ENCODE measurements at regions not wholly inside any gene's neighbourhood (a gene's known extent, or its start where the extent isn't known, plus 50 kb on each side); places are given as distances from the start of the nearest gene placed in this dataset.

DNA sequence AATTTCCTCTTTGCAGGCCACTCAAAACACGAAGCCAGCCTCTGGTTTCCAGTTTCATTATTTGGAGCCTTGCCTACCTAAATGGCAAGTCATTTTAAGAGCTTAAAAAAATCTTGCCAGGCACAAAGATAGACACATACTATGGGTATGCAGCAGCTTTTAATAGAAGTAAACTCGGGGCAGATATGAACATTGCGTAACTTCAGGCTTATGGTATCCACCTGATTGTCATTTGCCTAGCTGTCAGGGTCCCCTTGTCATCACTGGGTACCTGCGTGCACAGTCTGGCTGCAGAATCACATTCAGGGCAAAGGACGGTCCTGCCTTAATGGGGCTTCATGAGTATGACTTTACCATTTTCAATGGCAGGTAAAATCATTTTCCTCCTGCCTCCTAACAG is 466.1 kb upstream of the NRP1 start:
- H3K4ac ChIP-seq (replicated peaks; ENCODE audit: insufficient read length, low read depth, low read length): no peak overlapping the region
- 97% methylated on average over 5 of the region's 5 CpGs; no CpG with 5 or more reads in 1 of the 2 experiments for WGBS, 2 experiments (ENCODE audit: extremely low coverage in 1 of 2, insufficient coverage in 1 of 2, insufficient read length in 1 of 2, insufficient replicate concordance in 2 of 2, low coverage in 1 of 2, low lambda C conversion rate in 2 of 2, missing lambda C conversion rate in 1 of 2)
- H4K5ac ChIP-seq (ENCODE audit: insufficient read length, low read depth, low read length): no peak overlapping the region
- no peak overlapping the region; the same call in 1 of the 2 replicates for H3K18ac ChIP-seq (ENCODE audit: extremely low read depth, low read length)
- ChIA-PET CTCF (ENCODE audit: partially characterized antibody) (interaction anchor here (0.9 kb wide), 1 partner anchor 36 kb away, joined by 3 read pairs; no protein-coding TSS in a partner anchor), POLR2A (ENCODE audit: partially characterized antibody) (no interaction called here)
- H3K4me1 ChIP-seq (replicated peaks in 1 of 4; ENCODE audit: control insufficient read depth in 3 of 4, insufficient read depth in 4 of 4, low read length in 3 of 4): peaks cover 0 to 8% (median 0%) of the 10 kb centered on the region in 4 experiments; a peak in 1 of 7 replicates
- no peak overlapping the region for H4K8ac ChIP-seq (ENCODE audit: extremely low read depth, insufficient read depth, low read length)
- no peak overlapping the region for H3K4me2 ChIP-seq (ENCODE audit: insufficient read depth in 1 of 2, low read depth in 2 of 2, low read length in 2 of 2)
- no peaks in the 10 kb centered on the region for H3K36me3 ChIP-seq (ENCODE audit: control insufficient read depth in 2 of 4, insufficient read depth in 4 of 4, low read length in 3 of 4)
- H2AK5ac ChIP-seq (ENCODE audit: low read depth, low read length): no peak overlapping the region
- H2BK20ac ChIP-seq (ENCODE audit: low read length): no peak overlapping the region
- H4K91ac ChIP-seq (replicated peaks; ENCODE audit: insufficient read length, low read length): no peak overlapping the region
- H3K79me2 ChIP-seq (ENCODE audit: control insufficient read depth in 1 of 2, insufficient read depth in 2 of 2, low read length in 2 of 2): no peaks in the 10 kb centered on the region
- no peak overlapping the region for H3K56ac ChIP-seq (replicated peaks; ENCODE audit: insufficient read length, low read depth, low read length)
- no peak overlapping the region; the same call in 1 of the 2 replicates for H2BK12ac ChIP-seq (ENCODE audit: low read depth, low read length)
- H3K14ac ChIP-seq (ENCODE audit: insufficient read length): no peak overlapping the region
- no peaks in the 10 kb centered on the region for H3K79me1 ChIP-seq (ENCODE audit: low read depth, low read length)
- no peak overlapping the region for H2BK120ac ChIP-seq (replicated peaks; ENCODE audit: low read depth, low read length)
- no peak overlapping the region for H2BK5ac ChIP-seq (ENCODE audit: low read depth, low read length)
- no peak overlapping the region for H3K23ac ChIP-seq (ENCODE audit: insufficient read length)
- no peaks in the 10 kb centered on the region for H3K27me3 ChIP-seq (replicated peaks in 1 of 4; ENCODE audit: control insufficient read depth in 3 of 4, extremely low read depth in 1 of 4, insufficient read depth in 3 of 4, low read length in 3 of 4)
- H3K23me2 ChIP-seq (ENCODE audit: low read depth, low read length): no peaks in the 10 kb centered on the region
- H4K20me1 ChIP-seq (replicated peaks in 1 of 2; ENCODE audit: control insufficient read depth in 1 of 2, insufficient read depth in 2 of 2, low read length in 2 of 2): no peaks in the 10 kb centered on the region
- H3K9me3 ChIP-seq (ENCODE audit: insufficient read depth in 2 of 2, low read depth in 1 of 2, low read length in 1 of 2): no peaks in the 10 kb centered on the region
- no peak overlapping the region for H2BK15ac ChIP-seq (ENCODE audit: low read length)
- DNase-seq (ENCODE audit: low read depth in 1 of 2, low spot score in 2 of 2) (no peak), FAIRE-seq (no peak)
- no peak overlapping the region for H3K4me3 ChIP-seq (ENCODE audit: extremely low read depth in 1 of 4, insufficient read depth in 2 of 4, low read depth in 3 of 4, low read length in 4 of 4)
- no peak overlapping the region for H3K27ac ChIP-seq (ENCODE audit: low read depth, low read length)
- no peak overlapping the region for H3K9ac ChIP-seq (replicated peaks in 1 of 4; ENCODE audit: extremely low read depth in 1 of 4, low read depth in 3 of 4, low read length in 3 of 4)
- no peak overlapping the region for H2AFZ ChIP-seq (ENCODE audit: low read length)
- TF ChIP-seq ASH2L (IDR thresholded peaks at IDR 0.05; ENCODE audit: low read length) (no peak), RFX5 (IDR thresholded peaks at IDR 0.05; ENCODE audit: borderline replicate concordance, low read depth, low read length) (no peak), POU5F1 (IDR thresholded peaks at IDR 0.05; ENCODE audit: low read depth, low read length) (no peak), CEBPB (IDR thresholded peaks at IDR 0.05; ENCODE audit: low read depth, low read length) (0 out of 2 replicates have a peak, but pooled peaks have one; percentile 26), BRCA1 (IDR thresholded peaks at IDR 0.05; ENCODE audit: low read depth, low read length) (no peak)

Measured in H1 (cell line).